Thymus (tissue), 11 donors: ENCODE measurements at regions not wholly inside any gene's neighbourhood (a gene's known extent, or its start where the extent isn't known, plus 50 kb on each side); places are given as distances from the start of the nearest gene placed in this dataset.

Experiments used
- DNase-seq, 9 donors: peaks; one replicate each; pipeline ENCODE4 v3.0.0-alpha.2; 2013; ENCODE audit warnings: low spot score in 9 of 9, low read depth in 6 of 9, missing footprints in 1 of 9
- H3K27ac ChIP-seq, 2 donors: one replicate each; pipeline ENCODE4 v1.5.1; 2013; ENCODE audit warnings: control low read depth in 1 of 2, low read depth in 1 of 2, low read length in 1 of 2, mild to moderate bottlenecking in 1 of 2, moderate library complexity in 1 of 2
- H3K27me3 ChIP-seq, 2 donors: one replicate each; pipeline ENCODE4 v1.5.1; 2013; ENCODE audit warnings: low read length in 1 of 2; ENCODE audit not compliant: control insufficient read depth in 2 of 2, insufficient read depth in 1 of 2
- H3K36me3 ChIP-seq, 2 donors: one replicate each; pipeline ENCODE4 v1.5.1; 2013; ENCODE audit warnings: low read length in 1 of 2, mild to moderate bottlenecking in 1 of 2, moderate library complexity in 1 of 2; ENCODE audit not compliant: control insufficient read depth in 2 of 2, insufficient read depth in 2 of 2
- H3K4me1 ChIP-seq, 2 donors: one replicate each; pipeline ENCODE4 v1.5.1; 2013; ENCODE audit warnings: low read length in 2 of 2; ENCODE audit not compliant: control insufficient read depth in 2 of 2, insufficient read depth in 2 of 2
- H3K4me3 ChIP-seq, 2 donors: one replicate each; pipeline ENCODE4 v1.5.1; 2013; ENCODE audit warnings: low read length in 2 of 2, control low read depth in 1 of 2, mild to moderate bottlenecking in 1 of 2
- H3K9me3 ChIP-seq, 2 donors: one replicate each; pipeline ENCODE4 v1.5.1; 2013; ENCODE audit warnings: low read length in 1 of 2, mild to moderate bottlenecking in 1 of 2; ENCODE audit not compliant: control insufficient read depth in 2 of 2, insufficient read depth in 1 of 2
- WGBS: extraction: QIAGEN DNeasy Blood & Tissue Kit; methylation state at CpG from one replicate; pipeline ENCODE4 v1.1.7; 2013; 5-methylcytosine and 5-hydroxymethylcytosine counted together
- donor health status: healthy.

GRCh38 chr9:134561427-134562145, 80.0 kb upstream of the COL5A1 start:
- Histone ChIP-seq H3K27ac (no peak overlapping the region), H3K4me1 (no peaks in the 10 kb centered on the region), H3K4me3 (no peak overlapping the region), H3K9me3 (peaks cover 2 to 5% of the 10 kb centered on the region in 2 donors), H3K27me3 (no peaks in the 10 kb centered on the region), H3K36me3 (no peaks in the 10 kb centered on the region)
- no peak for DNase-seq
- WGBS: 96% methylated on average over 12 of the region's 12 CpGs

- peaks cover 2 to 5% of the 10 kb centered on the region in 2 donors for H3K9me3 ChIP-seq
- no peaks in the 10 kb centered on the region for H3K36me3 ChIP-seq
- no peaks in the 10 kb centered on the region for H3K27me3 ChIP-seq
- no peak overlapping the region for H3K4me3 ChIP-seq
- no peak for DNase-seq
- no peak overlapping the region for H3K27ac ChIP-seq
- 95% methylated on average over 5 of the region's 5 CpGs for WGBS
- H3K4me1 ChIP-seq: no peaks in the 10 kb centered on the region
Measured at GRCh38 chr9:134562146-134562849, 79.3 kb upstream of the COL5A1 start.

GRCh38 chr9:134563397-134563796, 78.2 kb upstream of the COL5A1 start:
- DNase-seq: no peak
- 95% methylated on average over 4 of the region's 4 CpGs for WGBS
- H3K4me1 ChIP-seq: no peaks in the 10 kb centered on the region

GRCh38 chr9:134564431-134565170, 77.0 kb upstream of the COL5A1 start:
- no peaks in the 10 kb centered on the region for H3K27me3 ChIP-seq
- no peak overlapping the region for H3K4me3 ChIP-seq
- H3K9me3 ChIP-seq: peaks cover 2 to 5% of the 10 kb centered on the region in 2 donors
- H3K4me1 ChIP-seq: no peaks in the 10 kb centered on the region
- no peak overlapping the region for H3K27ac ChIP-seq
- no peaks in the 10 kb centered on the region for H3K36me3 ChIP-seq
- WGBS: 96% methylated on average over 16 of the region's 16 CpGs
- no peak for DNase-seq

More at GRCh38 chr9:134563397-134563796, 78.2 kb upstream of the COL5A1 start:
- H3K27me3 ChIP-seq: no peaks in the 10 kb centered on the region
- no peak overlapping the region for H3K27ac ChIP-seq
- no peak overlapping the region for H3K4me3 ChIP-seq
- no peaks in the 10 kb centered on the region for H3K36me3 ChIP-seq
- H3K9me3 ChIP-seq: peaks cover 2 to 5% of the 10 kb centered on the region in 2 donors

- Histone ChIP-seq H3K4me1 (no peaks in the 10 kb centered on the region), H3K27me3 (no peaks in the 10 kb centered on the region), H3K4me3 (no peak overlapping the region), H3K27ac (no peak overlapping the region), H3K9me3 (peaks cover 2 to 5% of the 10 kb centered on the region in 2 donors), H3K36me3 (no peaks in the 10 kb centered on the region)
- no peak for DNase-seq
- WGBS: 95% methylated on average over 14 of the region's 14 CpGs
Measured at GRCh38 chr9:134565316-134565915, 76.2 kb upstream of the COL5A1 start.

GRCh38 chr9:134566196-134566847, 75.3 kb upstream of the COL5A1 start:
- H3K27ac ChIP-seq: no peak overlapping the region
- no peak for DNase-seq
- no peaks in the 10 kb centered on the region for H3K27me3 ChIP-seq
- no peaks in the 10 kb centered on the region for H3K36me3 ChIP-seq
- H3K4me1 ChIP-seq: no peaks in the 10 kb centered on the region
- no peak overlapping the region for H3K4me3 ChIP-seq
- peaks cover 2 to 5% of the 10 kb centered on the region in 2 donors for H3K9me3 ChIP-seq
- 97% methylated on average over 18 of the region's 18 CpGs for WGBS

GRCh38 chr9:134566936-134567335, 74.7 kb upstream of the COL5A1 start:
- WGBS: 98% methylated on average over 5 of the region's 5 CpGs
- H3K27me3 ChIP-seq: no peaks in the 10 kb centered on the region

GRCh38 chr9:134568116-134568515, 73.5 kb upstream of the COL5A1 start:
- Histone ChIP-seq H3K9me3 (peaks cover 2 to 5% of the 10 kb centered on the region in 2 donors), H3K27me3 (no peaks in the 10 kb centered on the region), H3K4me3 (no peak overlapping the region), H3K4me1 (no peaks in the 10 kb centered on the region), H3K36me3 (no peaks in the 10 kb centered on the region), H3K27ac (no peak overlapping the region)
- 87% methylated on average over 5 of the region's 5 CpGs for WGBS
- DNase-seq: no peak

More at GRCh38 chr9:134566936-134567335, 74.7 kb upstream of the COL5A1 start:
- Histone ChIP-seq H3K4me1 (no peaks in the 10 kb centered on the region), H3K36me3 (no peaks in the 10 kb centered on the region), H3K4me3 (no peak overlapping the region), H3K9me3 (peaks cover 2 to 5% of the 10 kb centered on the region in 2 donors), H3K27ac (no peak overlapping the region)
- DNase-seq: no peak
